Dendritic cell treated with granulocyte-macrophage colony-stimulating factor and Interleukin-4, amounts not matched to agents 40 ng/mL and 50 ng/mL, for 4 days (primary cell): ENCODE measurements at regions not wholly inside any gene's neighbourhood (a gene's known extent, or its start where the extent isn't known, plus 50 kb on each side); places are given as distances from the start of the nearest gene placed in this dataset.
"Not testable (repeated sequence)": the region's sequence is repeated elsewhere in the genome, so short reads cannot be mapped to it uniquely, and the experiment has no call there.

Experiments used
- H3K27ac Mint-ChIP-seq: one replicate; pipeline ENCODE4 v1.8.0; 2022; ENCODE audit warnings: mild to moderate bottlenecking, mixed read lengths
- H3K27me3 Mint-ChIP-seq: one replicate; pipeline ENCODE4 v1.8.0; 2022; ENCODE audit warnings: mild to moderate bottlenecking, mixed read lengths
- H3K36me3 Mint-ChIP-seq: one replicate; pipeline ENCODE4 v1.8.0; 2022; ENCODE audit warnings: low read depth, mixed read lengths
- H3K4me1 Mint-ChIP-seq: one replicate; pipeline ENCODE4 v1.8.0; 2022; ENCODE audit warnings: low read depth, mixed read lengths
- H3K4me3 Mint-ChIP-seq: one replicate; pipeline ENCODE4 v1.8.0; 2022; ENCODE audit warnings: mild to moderate bottlenecking, moderate library complexity, mixed read lengths
- H3K9me3 Mint-ChIP-seq: one replicate; pipeline ENCODE4 v1.8.0; 2022; ENCODE audit warnings: mixed read lengths
- intact Hi-C: fragments of 100-400 bp; cut with micrococcal nuclease; formaldehyde crosslinking; loops from one replicate; pipeline ENCODE4 v1.15.0; 2022

DNA sequence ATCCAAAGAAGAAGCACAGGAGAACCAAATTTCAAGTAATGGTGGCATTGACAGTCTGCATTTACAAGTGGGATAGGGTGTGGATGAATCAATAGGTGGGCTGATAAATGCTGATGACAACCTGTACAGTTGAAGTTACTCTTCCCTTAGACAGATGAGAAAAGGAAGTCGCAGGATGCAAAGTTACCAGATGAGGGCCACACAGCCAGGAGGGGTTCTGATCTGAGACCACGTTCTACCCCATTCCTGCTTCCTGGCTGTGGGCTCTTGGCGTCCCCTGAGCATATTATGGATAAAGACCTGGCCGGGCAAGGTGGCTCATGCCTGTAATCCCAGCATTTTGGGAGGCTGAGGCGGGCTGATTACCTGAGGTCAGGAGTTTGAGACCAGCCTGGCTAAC is 104.6 kb downstream of the EOMES start:
- intact Hi-C loops, result no loop called here
- Mint-ChIP-seq H3K9me3 (peaks cover 10% of the 10 kb centered on the region), H3K4me3 (no peak overlapping the region), H3K4me1 (peaks cover 10% of the 10 kb centered on the region), H3K27me3 (peaks cover 2% of the 10 kb centered on the region), H3K36me3 (peaks cover 5% of the 10 kb centered on the region), H3K27ac (no peak overlapping the region)

DNA sequence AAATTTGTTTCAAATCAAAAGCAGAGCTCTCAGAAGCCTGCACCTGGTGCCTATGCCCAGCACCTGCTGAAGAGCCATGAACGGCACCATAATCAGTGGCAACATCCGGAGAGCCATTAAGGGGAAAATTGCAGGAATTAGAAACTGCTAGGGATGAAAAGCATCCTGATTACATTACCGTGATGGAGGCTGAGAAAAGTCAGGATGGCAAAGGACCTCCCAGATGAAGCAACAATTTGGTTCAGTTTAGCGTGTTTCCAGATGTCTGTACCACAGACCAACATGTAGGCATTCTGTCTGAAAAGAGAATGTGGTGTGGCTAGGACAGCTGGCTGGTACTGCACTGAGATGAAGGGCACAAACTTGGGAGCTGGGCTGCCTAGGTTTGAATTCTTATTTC is 106.1 kb downstream of the EOMES start:
- intact Hi-C loops, result no loop called here
- Mint-ChIP-seq H3K27ac (no peak overlapping the region), H3K27me3 (peaks cover 2% of the 10 kb centered on the region), H3K36me3 (peaks cover 5% of the 10 kb centered on the region), H3K4me3 (no peak overlapping the region), H3K9me3 (peaks cover 10% of the 10 kb centered on the region), H3K4me1 (peaks cover 10% of the 10 kb centered on the region)

DNA sequence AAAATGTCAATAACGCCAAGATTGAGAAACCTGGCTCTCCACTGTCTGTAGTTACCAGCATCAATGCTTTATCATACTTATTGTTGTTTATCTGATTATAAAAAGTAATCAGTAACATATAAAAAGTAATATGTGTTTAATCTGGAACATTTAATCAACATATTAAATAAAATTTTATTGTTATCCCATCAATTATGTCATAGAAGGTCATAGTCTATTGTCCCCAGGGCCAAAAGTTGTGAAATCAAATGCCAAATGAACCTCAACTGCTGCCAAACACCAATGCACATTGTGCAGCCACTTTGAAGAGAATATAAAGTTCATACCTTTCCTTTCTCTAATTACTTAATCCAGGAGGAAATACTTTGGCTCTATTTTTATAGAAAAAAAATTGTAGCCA is 106.6 kb downstream of the EOMES start:
- Mint-ChIP-seq H3K36me3 (peaks cover 5% of the 10 kb centered on the region), H3K27me3 (peaks cover 2% of the 10 kb centered on the region), H3K9me3 (peaks cover 10% of the 10 kb centered on the region), H3K4me3 (no peak overlapping the region), H3K27ac (no peak overlapping the region), H3K4me1 (peaks cover 10% of the 10 kb centered on the region)
- intact Hi-C loops, result no loop called here

DNA sequence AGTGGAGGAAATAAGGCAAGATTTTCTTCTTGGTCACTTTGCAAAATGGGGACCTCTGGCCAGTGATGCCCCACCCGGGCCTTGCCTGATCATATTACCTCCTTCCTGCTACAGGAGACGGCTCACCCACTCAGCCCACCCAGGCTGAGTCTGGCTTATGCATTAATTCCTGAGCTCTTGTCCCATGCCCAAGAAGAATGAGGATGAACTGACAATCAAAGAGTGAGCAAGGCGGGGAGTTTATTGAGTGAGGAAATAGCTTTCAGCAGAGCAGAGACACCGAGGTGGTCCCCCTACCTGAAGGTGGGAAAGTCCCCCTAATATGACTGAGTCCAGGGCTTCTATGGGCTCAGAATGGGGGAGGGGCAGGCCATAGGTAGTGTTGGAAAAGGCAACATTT is 107.5 kb downstream of the EOMES start:
- H3K4me3 Mint-ChIP-seq, result no peak overlapping the region
- H3K4me1 Mint-ChIP-seq, result peaks cover 10% of the 10 kb centered on the region
- peaks cover 5% of the 10 kb centered on the region for H3K36me3 Mint-ChIP-seq
- intact Hi-C loops, result no loop called here
- H3K27ac Mint-ChIP-seq, result peak overlapping the region; percentile 0
- peaks cover 2% of the 10 kb centered on the region for H3K27me3 Mint-ChIP-seq
- peaks cover 10% of the 10 kb centered on the region for H3K9me3 Mint-ChIP-seq

DNA sequence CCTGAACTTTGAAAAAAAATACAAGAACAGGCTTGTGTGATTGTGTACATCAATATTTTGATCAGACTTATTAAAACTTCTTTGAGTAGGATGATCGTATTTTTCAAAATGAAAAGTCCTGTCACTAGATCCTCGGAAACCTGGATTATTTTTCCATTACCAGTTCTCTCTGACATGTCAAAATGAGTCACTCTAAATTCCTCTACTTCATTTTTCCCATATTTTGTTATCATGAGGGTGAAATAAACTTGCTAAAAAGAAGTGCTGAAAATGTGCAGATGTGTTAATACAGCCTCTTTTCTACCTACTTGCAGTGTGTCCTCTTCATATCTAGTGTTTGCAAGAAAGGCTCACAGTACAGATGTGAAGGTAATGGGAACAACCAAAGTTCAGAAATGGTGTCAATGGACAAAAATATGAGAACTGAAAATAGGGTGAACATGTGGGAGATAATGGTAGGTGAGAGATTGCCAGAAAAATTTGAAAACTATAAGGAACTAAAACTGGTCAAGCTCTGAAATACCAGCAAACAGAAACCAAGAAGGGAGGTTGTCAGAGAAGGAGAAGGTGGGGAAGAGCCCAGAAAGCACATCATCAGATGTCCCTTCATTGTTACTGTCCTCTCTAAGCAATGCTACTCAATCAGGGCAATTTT is 108.2 kb downstream of the EOMES start:
- intact Hi-C loops, result no loop called here
- Mint-ChIP-seq H3K36me3 (peaks cover 5% of the 10 kb centered on the region), H3K4me1 (peaks cover 10% of the 10 kb centered on the region), H3K27me3 (peaks cover 2% of the 10 kb centered on the region), H3K27ac (peak overlapping the region; percentile 0), H3K4me3 (no peak overlapping the region), H3K9me3 (peaks cover 10% of the 10 kb centered on the region)

GRCh38 chr3:27610800-27611525 is 111.2 kb downstream of the EOMES start:
- intact Hi-C loops, result no loop called here
- no peak overlapping the region for H3K27ac Mint-ChIP-seq
- peaks cover 5% of the 10 kb centered on the region for H3K36me3 Mint-ChIP-seq
- H3K9me3 Mint-ChIP-seq, result peaks cover 10% of the 10 kb centered on the region
- peaks cover 26% of the 10 kb centered on the region for H3K4me1 Mint-ChIP-seq
- peaks cover 2% of the 10 kb centered on the region for H3K27me3 Mint-ChIP-seq
- no peak overlapping the region for H3K4me3 Mint-ChIP-seq

DNA sequence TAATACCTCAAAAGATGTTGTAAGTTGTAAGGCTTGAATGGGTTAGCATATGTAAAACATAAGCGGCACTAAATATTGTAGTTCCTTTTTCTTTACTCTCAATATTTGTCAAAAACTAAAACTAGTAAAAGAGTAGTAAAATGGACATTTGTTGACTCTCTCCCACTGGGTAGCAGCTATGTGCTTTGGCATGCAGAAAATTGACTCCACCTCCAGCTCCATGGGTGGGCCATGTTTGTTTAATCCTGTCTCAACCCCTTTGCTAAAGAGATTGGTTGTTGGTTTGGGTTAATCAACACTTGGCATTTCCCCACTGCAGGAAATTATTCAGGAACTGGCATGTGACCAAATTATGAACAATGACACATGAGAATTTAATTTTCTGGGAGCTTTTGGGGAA is 114.8 kb downstream of the EOMES start:
- H3K36me3 Mint-ChIP-seq, result no peaks in the 10 kb centered on the region
- H3K4me3 Mint-ChIP-seq, result no peak overlapping the region
- H3K27ac Mint-ChIP-seq, result peak overlapping the region; percentile 60
- no peaks in the 10 kb centered on the region for H3K27me3 Mint-ChIP-seq
- H3K9me3 Mint-ChIP-seq, result no peaks in the 10 kb centered on the region
- H3K4me1 Mint-ChIP-seq, result peaks cover 16% of the 10 kb centered on the region
- intact Hi-C loops, result no loop called here

DNA sequence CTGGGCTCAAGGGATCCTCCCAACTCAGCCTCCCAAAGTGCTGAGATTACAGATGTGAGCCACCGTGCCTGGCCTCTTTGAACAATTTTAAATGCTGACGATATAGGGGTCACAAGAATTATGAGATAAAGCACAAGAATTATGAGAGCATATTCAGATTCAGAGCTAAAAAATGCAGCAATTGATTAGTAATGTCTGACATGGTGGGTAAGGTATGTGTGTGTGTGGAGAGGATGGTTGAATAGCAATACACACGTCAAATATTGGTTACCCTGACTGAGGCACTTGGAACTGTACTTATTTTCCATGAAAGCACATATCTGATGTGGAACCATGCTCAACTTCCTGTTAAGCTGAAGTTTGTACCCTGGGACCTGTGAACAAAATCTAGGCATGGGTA is 115.6 kb downstream of the EOMES start:
- H3K27ac Mint-ChIP-seq, result peak overlapping the region; percentile 60
- intact Hi-C loops, result no loop called here

GRCh38 chr3:27601311-27601710 is 117.1 kb upstream of the SLC4A7 start:
- H3K36me3 Mint-ChIP-seq, H3K27ac Mint-ChIP-seq, intact Hi-C loops, H3K4me3 Mint-ChIP-seq, H3K9me3 Mint-ChIP-seq, H3K27me3 Mint-ChIP-seq: not testable (repeated sequence)
- H3K4me1 Mint-ChIP-seq, result peaks cover 13% of the 10 kb centered on the region

More for the DNA sequence above, 115.6 kb downstream of the EOMES start:
- no peaks in the 10 kb centered on the region for H3K36me3 Mint-ChIP-seq
- no peaks in the 10 kb centered on the region for H3K9me3 Mint-ChIP-seq
- H3K4me3 Mint-ChIP-seq, result no peak overlapping the region
- H3K27me3 Mint-ChIP-seq, result no peaks in the 10 kb centered on the region
- H3K4me1 Mint-ChIP-seq, result peaks cover 16% of the 10 kb centered on the region

DNA sequence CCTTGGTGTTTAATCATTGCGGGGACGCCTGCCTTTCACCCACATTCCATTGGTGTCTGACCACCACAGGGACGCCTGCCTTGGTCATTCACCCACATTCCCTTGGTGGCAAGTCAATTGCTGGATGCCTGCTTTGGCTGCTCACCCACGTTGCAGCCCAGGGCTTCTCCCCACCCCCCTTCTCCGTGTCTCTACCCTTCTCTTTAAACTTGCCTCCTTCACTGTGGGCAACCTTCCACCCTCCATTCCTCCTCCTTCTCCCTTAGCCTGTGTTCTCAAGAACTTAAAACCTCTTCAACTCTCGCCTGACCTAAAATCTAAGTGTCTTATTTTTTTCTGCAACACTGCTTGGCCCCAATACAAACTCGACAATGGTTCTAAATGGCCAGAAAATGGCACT is 115.6 kb upstream of the SLC4A7 start:
- H3K4me1 Mint-ChIP-seq, result peaks cover 21% of the 10 kb centered on the region
- not testable (repeated sequence) for H3K27me3 Mint-ChIP-seq, H3K4me3 Mint-ChIP-seq, H3K9me3 Mint-ChIP-seq, H3K36me3 Mint-ChIP-seq, H3K27ac Mint-ChIP-seq
- intact Hi-C loops, result loop anchor here (5.0 kb wide), 1 partner anchor 33 kb away; no protein-coding TSS in a partner anchor

- H3K4me1 Mint-ChIP-seq, result peaks cover 34% of the 10 kb centered on the region
- no peaks in the 10 kb centered on the region for H3K27me3 Mint-ChIP-seq
- H3K4me3 Mint-ChIP-seq, result no peak overlapping the region
- no peaks in the 10 kb centered on the region for H3K36me3 Mint-ChIP-seq
- H3K9me3 Mint-ChIP-seq, result no peaks in the 10 kb centered on the region
- intact Hi-C loops, result loop anchor here (5.0 kb wide), 1 partner anchor 35 kb away; no protein-coding TSS in a partner anchor
- H3K27ac Mint-ChIP-seq, result peak overlapping the region; percentile 84
Observed at GRCh38 chr3:27596921-27597320, 112.7 kb upstream of the SLC4A7 start.

GRCh38 chr3:27596334-27596841 is 112.2 kb upstream of the SLC4A7 start:
- Mint-ChIP-seq H3K36me3 (no peaks in the 10 kb centered on the region), H3K4me1 (peaks cover 39% of the 10 kb centered on the region), H3K9me3 (no peaks in the 10 kb centered on the region), H3K27ac (peak overlapping the region; percentile 84), H3K27me3 (no peaks in the 10 kb centered on the region), H3K4me3 (no peak overlapping the region)
- intact Hi-C loops, result loop anchor here (5.0 kb wide), 1 partner anchor 36 kb away; no protein-coding TSS in a partner anchor

DNA sequence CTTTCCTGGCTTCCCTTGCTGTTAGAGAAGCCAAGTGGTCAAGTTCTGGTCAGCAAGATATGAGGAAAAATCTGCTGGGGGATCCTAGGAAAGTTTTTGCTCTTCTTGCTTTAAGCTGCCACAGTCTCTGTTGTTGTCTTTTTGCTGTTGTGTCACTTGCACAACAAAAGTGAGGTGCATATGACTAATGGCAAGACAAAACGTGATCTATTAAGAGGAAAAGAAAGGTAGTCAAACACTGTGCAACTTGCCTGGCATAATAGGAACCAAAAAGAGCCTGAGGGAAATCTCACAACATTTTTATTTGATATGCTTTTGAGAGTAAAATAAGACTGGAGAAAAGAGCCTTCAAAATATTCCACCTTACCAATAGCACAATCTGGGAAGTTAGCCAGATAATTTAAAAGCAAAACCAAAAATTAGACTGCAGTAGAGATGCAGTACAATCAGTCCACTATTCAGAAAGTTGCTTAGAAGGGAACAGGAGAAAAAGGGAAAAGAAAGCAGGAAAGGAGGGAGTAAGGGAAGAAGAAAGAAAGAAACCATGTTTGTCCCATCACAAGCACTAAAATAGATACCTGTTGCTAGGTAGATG is 110.0 kb upstream of the SLC4A7 start:
- no peaks in the 10 kb centered on the region for H3K9me3 Mint-ChIP-seq
- H3K4me1 Mint-ChIP-seq, result peaks cover 59% of the 10 kb centered on the region
- intact Hi-C loops, result loop anchor here (5.0 kb wide), 1 partner anchor 73 kb away; no protein-coding TSS in a partner anchor
- no peaks in the 10 kb centered on the region for H3K36me3 Mint-ChIP-seq
- no peaks in the 10 kb centered on the region for H3K27me3 Mint-ChIP-seq
- no peak overlapping the region for H3K4me3 Mint-ChIP-seq
- H3K27ac Mint-ChIP-seq, result peak overlapping the region; percentile 43

DNA sequence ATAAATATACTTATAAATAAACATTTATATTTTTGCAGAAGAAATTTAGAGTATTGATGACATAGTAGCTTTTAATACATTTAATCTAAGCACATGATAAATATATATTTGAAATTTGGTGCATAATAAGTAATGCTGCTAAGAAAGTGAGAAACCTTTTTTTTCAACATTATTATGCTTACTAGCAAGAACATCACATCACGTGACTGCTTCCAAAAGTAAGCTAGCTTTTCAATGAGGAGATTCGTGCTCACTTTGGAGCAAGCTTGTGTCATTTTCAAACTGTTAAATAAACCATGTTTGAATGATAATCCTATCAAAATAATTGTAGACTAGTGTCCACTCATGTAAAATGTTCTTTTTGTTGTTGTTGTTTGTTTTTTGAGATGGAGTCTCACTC is 109.0 kb upstream of the SLC4A7 start:
- intact Hi-C loops, result loop anchor here (5.0 kb wide), 1 partner anchor 74 kb away; no protein-coding TSS in a partner anchor
- Mint-ChIP-seq H3K4me1 (peaks cover 60% of the 10 kb centered on the region), H3K27me3 (no peaks in the 10 kb centered on the region)

More for the DNA sequence above, 109.0 kb upstream of the SLC4A7 start:
- Mint-ChIP-seq H3K9me3 (no peaks in the 10 kb centered on the region), H3K27ac (no peak overlapping the region), H3K36me3 (no peaks in the 10 kb centered on the region), H3K4me3 (no peak overlapping the region)
